ENCODE measurements at regions not wholly inside any gene's neighbourhood (a gene's known extent, or its start where the extent isn't known, plus 50 kb on each side); places are given as distances from the start of the nearest gene placed in this dataset.

- H3K27me3 ChIP-seq (ENCODE audit: control insufficient read depth, insufficient read depth, low read length), result no peaks in the 10 kb centered on the region
- no peak overlapping the region for H3K9ac ChIP-seq (ENCODE audit: low read length)
- no peaks in the 10 kb centered on the region for H3K36me3 ChIP-seq (ENCODE audit: control insufficient read depth, low read depth, low read length)
- H3K27ac ChIP-seq (ENCODE audit: low read length), result no peak overlapping the region
- H3K9me3 ChIP-seq (ENCODE audit: control insufficient read depth, low read depth, low read length), result no peaks in the 10 kb centered on the region
- H3K4me3 ChIP-seq (ENCODE audit: low read length), result no peak overlapping the region
- H3K4me1 ChIP-seq (ENCODE audit: control insufficient read depth, low read depth, low read length), result no peaks in the 10 kb centered on the region
These were observed 262.7 kb upstream of the CHRM2 start for GRCh38 chr7:136605532-136606329.

GRCh38 chr7:136601772-136602171, 266.7 kb upstream of the CHRM2 start:
- no peak overlapping the region for H3K9ac ChIP-seq (ENCODE audit: low read length)
- no peaks in the 10 kb centered on the region for H3K36me3 ChIP-seq (ENCODE audit: control insufficient read depth, low read depth, low read length)
- no peaks in the 10 kb centered on the region for H3K27me3 ChIP-seq (ENCODE audit: control insufficient read depth, insufficient read depth, low read length)
- H3K4me1 ChIP-seq (ENCODE audit: control insufficient read depth, low read depth, low read length), result no peaks in the 10 kb centered on the region
- H3K27ac ChIP-seq (ENCODE audit: low read length), result no peak overlapping the region
- no peaks in the 10 kb centered on the region for H3K9me3 ChIP-seq (ENCODE audit: control insufficient read depth, low read depth, low read length)
- no peak overlapping the region for H3K4me3 ChIP-seq (ENCODE audit: low read length)

GRCh38 chr7:136600475-136600874, 268.0 kb upstream of the CHRM2 start:
- H3K36me3 ChIP-seq (ENCODE audit: control insufficient read depth, low read depth, low read length), result no peaks in the 10 kb centered on the region
- H3K9me3 ChIP-seq (ENCODE audit: control insufficient read depth, low read depth, low read length), result no peaks in the 10 kb centered on the region
- H3K9ac ChIP-seq (ENCODE audit: low read length), result no peak overlapping the region
- no peak overlapping the region for H3K4me3 ChIP-seq (ENCODE audit: low read length)
- H3K27ac ChIP-seq (ENCODE audit: low read length), result no peak overlapping the region
- no peaks in the 10 kb centered on the region for H3K4me1 ChIP-seq (ENCODE audit: control insufficient read depth, low read depth, low read length)
- no peaks in the 10 kb centered on the region for H3K27me3 ChIP-seq (ENCODE audit: control insufficient read depth, insufficient read depth, low read length)

DNA sequence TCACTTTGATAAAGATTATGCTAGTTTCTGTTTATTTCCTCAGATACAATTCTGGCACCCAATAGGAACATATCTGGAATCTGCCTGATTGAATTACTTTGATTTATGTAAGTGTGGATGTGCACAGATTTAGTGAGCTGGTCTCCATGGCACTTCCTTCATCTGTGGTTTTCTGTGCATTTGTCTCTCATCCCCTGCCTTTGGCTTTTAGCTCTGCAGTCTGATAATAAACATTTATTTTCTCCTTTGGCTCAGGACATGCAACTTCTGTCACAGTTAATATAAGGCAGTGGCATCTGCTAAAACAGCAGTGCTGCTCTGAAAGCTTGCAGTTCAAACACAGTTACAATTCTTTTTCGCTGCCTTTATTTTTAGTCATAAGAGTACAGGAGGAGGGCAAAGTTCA, 273.7 kb upstream of the CHRM2 start:
- no peaks in the 10 kb centered on the region for H3K27me3 ChIP-seq (ENCODE audit: control insufficient read depth, insufficient read depth, low read length)
- H3K36me3 ChIP-seq (ENCODE audit: control insufficient read depth, low read depth, low read length), result no peaks in the 10 kb centered on the region
- H3K9me3 ChIP-seq (ENCODE audit: control insufficient read depth, low read depth, low read length), result no peaks in the 10 kb centered on the region
- H3K4me1 ChIP-seq (ENCODE audit: control insufficient read depth, low read depth, low read length), result no peaks in the 10 kb centered on the region
- H3K27ac ChIP-seq (ENCODE audit: low read length), result no peak overlapping the region
- no peak overlapping the region for H3K4me3 ChIP-seq (ENCODE audit: low read length)
- H3K9ac ChIP-seq (ENCODE audit: low read length), result no peak overlapping the region

- Histone ChIP-seq H3K4me1 (ENCODE audit: control insufficient read depth, low read depth, low read length) (no peaks in the 10 kb centered on the region), H3K9ac (ENCODE audit: low read length) (no peak overlapping the region), H3K36me3 (ENCODE audit: control insufficient read depth, low read depth, low read length) (no peaks in the 10 kb centered on the region), H3K27ac (ENCODE audit: low read length) (no peak overlapping the region), H3K9me3 (ENCODE audit: control insufficient read depth, low read depth, low read length) (no peaks in the 10 kb centered on the region), H3K4me3 (ENCODE audit: low read length) (no peak overlapping the region), H3K27me3 (ENCODE audit: control insufficient read depth, insufficient read depth, low read length) (no peaks in the 10 kb centered on the region)
These were observed 280.2 kb upstream of the CHRM2 start for GRCh38 chr7:136588216-136588615.

GRCh38 chr7:136585954-136586670, 282.3 kb upstream of the CHRM2 start:
- no peak overlapping the region for H3K4me3 ChIP-seq (ENCODE audit: low read length)
- H3K27ac ChIP-seq (ENCODE audit: low read length), result no peak overlapping the region
- no peaks in the 10 kb centered on the region for H3K27me3 ChIP-seq (ENCODE audit: control insufficient read depth, insufficient read depth, low read length)
- H3K9me3 ChIP-seq (ENCODE audit: control insufficient read depth, low read depth, low read length), result no peaks in the 10 kb centered on the region
- no peaks in the 10 kb centered on the region for H3K4me1 ChIP-seq (ENCODE audit: control insufficient read depth, low read depth, low read length)
- no peak overlapping the region for H3K9ac ChIP-seq (ENCODE audit: low read length)
- no peaks in the 10 kb centered on the region for H3K36me3 ChIP-seq (ENCODE audit: control insufficient read depth, low read depth, low read length)

- H3K4me1 ChIP-seq (ENCODE audit: control insufficient read depth, low read depth, low read length), result no peaks in the 10 kb centered on the region
- no peaks in the 10 kb centered on the region for H3K9me3 ChIP-seq (ENCODE audit: control insufficient read depth, low read depth, low read length)
- H3K9ac ChIP-seq (ENCODE audit: low read length), result no peak overlapping the region
- no peaks in the 10 kb centered on the region for H3K27me3 ChIP-seq (ENCODE audit: control insufficient read depth, insufficient read depth, low read length)
- no peak overlapping the region for H3K27ac ChIP-seq (ENCODE audit: low read length)
- no peak overlapping the region for H3K4me3 ChIP-seq (ENCODE audit: low read length)
- H3K36me3 ChIP-seq (ENCODE audit: control insufficient read depth, low read depth, low read length), result no peaks in the 10 kb centered on the region
These were observed 302.0 kb upstream of the CHRM2 start for GRCh38 chr7:136566491-136566890.

DNA sequence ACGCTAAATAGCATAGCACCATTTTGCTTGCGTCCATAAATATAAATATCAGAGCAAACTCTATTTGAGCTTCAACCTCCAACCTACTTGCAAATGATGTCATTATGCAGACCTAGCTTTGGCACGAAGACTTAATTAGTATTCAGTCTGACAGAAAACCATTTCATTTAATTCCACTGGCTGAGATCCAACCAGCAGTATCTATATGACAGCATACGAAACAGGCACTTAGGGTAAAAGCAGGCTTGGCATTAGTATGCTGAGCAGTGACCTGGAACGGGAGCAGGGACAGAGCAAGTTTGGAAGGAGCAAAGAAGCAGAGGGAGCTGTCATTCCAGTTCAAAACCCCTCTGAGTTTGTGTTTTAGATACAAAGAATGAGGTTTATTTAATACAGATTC, 312.5 kb upstream of the CHRM2 start:
- no peak overlapping the region for H3K4me3 ChIP-seq (ENCODE audit: low read length)
- H3K36me3 ChIP-seq (ENCODE audit: control insufficient read depth, low read depth, low read length), result no peaks in the 10 kb centered on the region
- no peaks in the 10 kb centered on the region for H3K27me3 ChIP-seq (ENCODE audit: control insufficient read depth, insufficient read depth, low read length)
- H3K9ac ChIP-seq (ENCODE audit: low read length), result no peak overlapping the region
- H3K9me3 ChIP-seq (ENCODE audit: control insufficient read depth, low read depth, low read length), result no peaks in the 10 kb centered on the region
- H3K4me1 ChIP-seq (ENCODE audit: control insufficient read depth, low read depth, low read length), result no peaks in the 10 kb centered on the region
- no peak overlapping the region for H3K27ac ChIP-seq (ENCODE audit: low read length)

GRCh38 chr7:136551618-136552017, 316.8 kb upstream of the CHRM2 start:
- H3K4me1 ChIP-seq (ENCODE audit: control insufficient read depth, low read depth, low read length), result no peaks in the 10 kb centered on the region
- H3K4me3 ChIP-seq (ENCODE audit: low read length), result no peak overlapping the region
- H3K36me3 ChIP-seq (ENCODE audit: control insufficient read depth, low read depth, low read length), result no peaks in the 10 kb centered on the region
- no peak overlapping the region for H3K9ac ChIP-seq (ENCODE audit: low read length)
- no peak overlapping the region for H3K27ac ChIP-seq (ENCODE audit: low read length)
- no peaks in the 10 kb centered on the region for H3K9me3 ChIP-seq (ENCODE audit: control insufficient read depth, low read depth, low read length)
- H3K27me3 ChIP-seq (ENCODE audit: control insufficient read depth, insufficient read depth, low read length), result no peaks in the 10 kb centered on the region

DNA sequence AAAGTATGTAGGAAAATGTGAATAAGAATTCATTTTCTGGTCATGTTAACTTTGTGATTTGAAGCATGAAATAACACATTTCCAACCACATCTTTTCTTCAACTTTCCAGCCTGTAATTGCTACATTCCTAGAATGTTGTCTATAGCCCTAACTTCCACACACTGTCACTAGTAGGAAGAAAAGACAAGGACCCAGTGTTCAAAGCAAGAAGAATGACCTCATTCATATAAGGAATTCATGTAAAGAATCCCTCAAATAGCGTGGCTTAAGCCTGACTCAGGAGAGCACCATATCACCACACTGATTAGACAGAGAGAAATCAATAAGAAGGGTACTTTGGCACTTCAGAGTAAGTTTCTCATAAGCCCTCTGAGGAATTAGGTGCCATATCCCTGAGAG, 318.7 kb upstream of the CHRM2 start:
- Histone ChIP-seq H3K9me3 (ENCODE audit: control insufficient read depth, low read depth, low read length) (no peaks in the 10 kb centered on the region), H3K27ac (ENCODE audit: low read length) (no peak overlapping the region), H3K4me1 (ENCODE audit: control insufficient read depth, low read depth, low read length) (no peaks in the 10 kb centered on the region), H3K36me3 (ENCODE audit: control insufficient read depth, low read depth, low read length) (no peaks in the 10 kb centered on the region), H3K27me3 (ENCODE audit: control insufficient read depth, insufficient read depth, low read length) (no peaks in the 10 kb centered on the region), H3K9ac (ENCODE audit: low read length) (no peak overlapping the region), H3K4me3 (ENCODE audit: low read length) (no peak overlapping the region)

GRCh38 chr7:136533732-136534131, 334.7 kb upstream of the CHRM2 start:
- H3K9me3 ChIP-seq (ENCODE audit: control insufficient read depth, low read depth, low read length), result no peaks in the 10 kb centered on the region

GRCh38 chr7:136530831-136531230, 337.6 kb upstream of the CHRM2 start:
- Histone ChIP-seq H3K27me3 (ENCODE audit: control insufficient read depth, insufficient read depth, low read length) (no peaks in the 10 kb centered on the region), H3K36me3 (ENCODE audit: control insufficient read depth, low read depth, low read length) (no peaks in the 10 kb centered on the region), H3K4me1 (ENCODE audit: control insufficient read depth, low read depth, low read length) (no peaks in the 10 kb centered on the region), H3K9ac (ENCODE audit: low read length) (no peak overlapping the region), H3K9me3 (ENCODE audit: control insufficient read depth, low read depth, low read length) (no peaks in the 10 kb centered on the region), H3K27ac (ENCODE audit: low read length) (no peak overlapping the region), H3K4me3 (ENCODE audit: low read length) (no peak overlapping the region)

More at GRCh38 chr7:136533732-136534131, 334.7 kb upstream of the CHRM2 start:
- Histone ChIP-seq H3K4me1 (ENCODE audit: control insufficient read depth, low read depth, low read length) (no peaks in the 10 kb centered on the region), H3K9ac (ENCODE audit: low read length) (no peak overlapping the region), H3K36me3 (ENCODE audit: control insufficient read depth, low read depth, low read length) (no peaks in the 10 kb centered on the region), H3K4me3 (ENCODE audit: low read length) (no peak overlapping the region), H3K27me3 (ENCODE audit: control insufficient read depth, insufficient read depth, low read length) (no peaks in the 10 kb centered on the region), H3K27ac (ENCODE audit: low read length) (no peak overlapping the region)
